ENCODE measurements at regions not wholly inside any gene's neighbourhood (a gene's known extent, or its start where the extent isn't known, plus 50 kb on each side); places are given as distances from the start of the nearest gene placed in this dataset.

DNA sequence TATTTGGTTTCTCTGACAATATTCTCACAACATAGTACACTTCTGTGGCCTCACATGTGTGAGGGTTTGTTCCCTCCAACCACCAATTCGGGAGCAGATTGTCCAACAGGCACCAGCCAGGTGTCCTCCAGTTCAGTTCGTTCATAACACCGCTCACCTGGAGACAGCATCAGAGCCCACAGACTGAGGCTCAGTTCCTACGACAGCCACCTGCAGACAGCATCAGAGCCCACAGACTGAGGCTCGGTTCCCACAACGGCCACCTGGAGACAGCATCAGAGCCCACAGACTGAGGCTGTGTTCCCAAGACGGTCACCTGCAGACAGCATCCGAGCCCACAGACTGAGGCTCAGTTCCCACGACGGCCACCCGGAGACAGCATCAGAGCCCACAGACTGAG lies 58.2 kb upstream of the SNTG2 start:
- TF ChIP-seq, protein P1, sequence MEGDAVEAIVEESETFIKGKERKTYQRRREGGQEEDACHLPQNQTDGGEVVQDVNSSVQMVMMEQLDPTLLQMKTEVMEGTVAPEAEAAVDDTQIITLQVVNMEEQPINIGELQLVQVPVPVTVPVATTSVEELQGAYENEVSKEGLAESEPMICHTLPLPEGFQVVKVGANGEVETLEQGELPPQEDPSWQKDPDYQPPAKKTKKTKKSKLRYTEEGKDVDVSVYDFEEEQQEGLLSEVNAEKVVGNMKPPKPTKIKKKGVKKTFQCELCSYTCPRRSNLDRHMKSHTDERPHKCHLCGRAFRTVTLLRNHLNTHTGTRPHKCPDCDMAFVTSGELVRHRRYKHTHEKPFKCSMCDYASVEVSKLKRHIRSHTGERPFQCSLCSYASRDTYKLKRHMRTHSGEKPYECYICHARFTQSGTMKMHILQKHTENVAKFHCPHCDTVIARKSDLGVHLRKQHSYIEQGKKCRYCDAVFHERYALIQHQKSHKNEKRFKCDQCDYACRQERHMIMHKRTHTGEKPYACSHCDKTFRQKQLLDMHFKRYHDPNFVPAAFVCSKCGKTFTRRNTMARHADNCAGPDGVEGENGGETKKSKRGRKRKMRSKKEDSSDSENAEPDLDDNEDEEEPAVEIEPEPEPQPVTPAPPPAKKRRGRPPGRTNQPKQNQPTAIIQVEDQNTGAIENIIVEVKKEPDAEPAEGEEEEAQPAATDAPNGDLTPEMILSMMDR (IDR thresholded peaks at IDR 0.05; ENCODE audit: poor library complexity), result no peak
- no peak for TF ChIP-seq EZH2phosphoT487 (IDR thresholded peaks at IDR 0.05; ENCODE audit: low read depth, severe bottlenecking, unreplicated experiment)

All from hepatocyte (in vitro differentiated cells).